ENCODE measurements at regions not wholly inside any gene's neighbourhood (a gene's known extent, or its start where the extent isn't known, plus 50 kb on each side); places are given as distances from the start of the nearest gene placed in this dataset.
"Not testable (repeated sequence)": the region's sequence is repeated elsewhere in the genome, so short reads cannot be mapped to it uniquely, and the experiment has no call there.

- DNase-seq: peak; percentile 66
Measured at GRCh38 chr1:65527707-65528503, 107.4 kb downstream of the LEPR start.

GRCh38 chr1:65531972-65532570, 111.6 kb downstream of the LEPR start:
- no peak for DNase-seq

- no peak for DNase-seq
Measured at GRCh38 chr1:65535981-65536380, 115.5 kb downstream of the LEPR start.

GRCh38 chr1:65538086-65538485, 117.6 kb downstream of the LEPR start:
- DNase-seq: peak; percentile 82

- DNase-seq: peak; percentile 80
Measured at GRCh38 chr1:65538664-65539063, 118.2 kb downstream of the LEPR start.

GRCh38 chr1:65539266-65540131, 119.0 kb downstream of the LEPR start:
- DNase-seq: peak; percentile 82

GRCh38 chr1:65541161-65541560, 120.7 kb downstream of the LEPR start:
- DNase-seq: no peak

- DNase-seq: no peak
Measured at GRCh38 chr1:65541865-65542264, 121.4 kb downstream of the LEPR start.

GRCh38 chr1:65542592-65542991, 122.1 kb downstream of the LEPR start:
- DNase-seq: not testable (repeated sequence)

- not testable (repeated sequence) for DNase-seq
Measured at GRCh38 chr1:65550306-65551010, 130.0 kb downstream of the LEPR start.

- DNase-seq: not testable (repeated sequence)
Measured at GRCh38 chr1:65552484-65552883, 132.0 kb downstream of the LEPR start.

GRCh38 chr1:65554086-65554764, 133.8 kb downstream of the LEPR start:
- not testable (repeated sequence) for DNase-seq

- DNase-seq: no peak
Measured at GRCh38 chr1:65554829-65555228, 134.4 kb downstream of the LEPR start.

- peak; percentile 37 for DNase-seq
Measured at GRCh38 chr1:65558215-65558614, 137.7 kb downstream of the LEPR start.

- no peak for DNase-seq
Measured at GRCh38 chr1:65564493-65564892, 144.0 kb downstream of the LEPR start.

- no peak for DNase-seq
Measured at GRCh38 chr1:65568285-65568684, 147.8 kb downstream of the LEPR start.

- no peak for DNase-seq
Measured at GRCh38 chr1:65572701-65573421, 152.4 kb downstream of the LEPR start.

- peak; percentile 35 for DNase-seq
Measured at GRCh38 chr1:65577278-65577677, 156.8 kb downstream of the LEPR start.

- not testable (repeated sequence) for DNase-seq
Measured at GRCh38 chr1:65577982-65578381, 157.5 kb downstream of the LEPR start.

- no peak for DNase-seq
Measured at GRCh38 chr1:65581119-65581518, 160.7 kb downstream of the LEPR start.

- DNase-seq: no peak
Measured at GRCh38 chr1:65584399-65584798, 163.9 kb downstream of the LEPR start.

GRCh38 chr1:65590279-65590678, 169.8 kb downstream of the LEPR start:
- peak; percentile 30 for DNase-seq

All from OCI-M1 (cell line).